ENCODE measurements at regions not wholly inside any gene's neighbourhood (a gene's known extent, or its start where the extent isn't known, plus 50 kb on each side); places are given as distances from the start of the nearest gene placed in this dataset.

DNA sequence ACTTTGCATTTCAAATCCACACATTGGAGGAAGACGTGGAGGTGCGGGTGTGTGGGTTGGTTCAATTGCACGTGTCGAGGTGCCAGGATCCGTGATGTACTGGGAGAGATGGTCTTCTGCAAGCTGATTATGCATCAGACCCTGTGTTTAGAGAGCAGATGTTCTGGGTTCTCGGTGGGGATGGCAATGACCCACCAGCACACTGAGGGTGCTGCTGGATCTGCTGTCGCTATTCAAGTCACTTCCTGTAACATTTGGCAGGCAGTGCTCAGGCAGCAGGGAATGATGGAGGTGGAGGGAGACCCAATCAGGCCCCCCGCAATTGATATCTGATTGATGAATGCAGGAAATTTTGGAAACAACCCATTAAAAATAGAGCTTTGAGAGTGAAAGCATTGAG is 830.1 kb upstream of the POU3F3 start:
- TF ChIP-seq, protein P1, sequence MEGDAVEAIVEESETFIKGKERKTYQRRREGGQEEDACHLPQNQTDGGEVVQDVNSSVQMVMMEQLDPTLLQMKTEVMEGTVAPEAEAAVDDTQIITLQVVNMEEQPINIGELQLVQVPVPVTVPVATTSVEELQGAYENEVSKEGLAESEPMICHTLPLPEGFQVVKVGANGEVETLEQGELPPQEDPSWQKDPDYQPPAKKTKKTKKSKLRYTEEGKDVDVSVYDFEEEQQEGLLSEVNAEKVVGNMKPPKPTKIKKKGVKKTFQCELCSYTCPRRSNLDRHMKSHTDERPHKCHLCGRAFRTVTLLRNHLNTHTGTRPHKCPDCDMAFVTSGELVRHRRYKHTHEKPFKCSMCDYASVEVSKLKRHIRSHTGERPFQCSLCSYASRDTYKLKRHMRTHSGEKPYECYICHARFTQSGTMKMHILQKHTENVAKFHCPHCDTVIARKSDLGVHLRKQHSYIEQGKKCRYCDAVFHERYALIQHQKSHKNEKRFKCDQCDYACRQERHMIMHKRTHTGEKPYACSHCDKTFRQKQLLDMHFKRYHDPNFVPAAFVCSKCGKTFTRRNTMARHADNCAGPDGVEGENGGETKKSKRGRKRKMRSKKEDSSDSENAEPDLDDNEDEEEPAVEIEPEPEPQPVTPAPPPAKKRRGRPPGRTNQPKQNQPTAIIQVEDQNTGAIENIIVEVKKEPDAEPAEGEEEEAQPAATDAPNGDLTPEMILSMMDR (IDR thresholded peaks at IDR 0.05) = no peak
- 41 to 46% methylated on average over 8 of the region's 8 CpGs for WGBS, 2 donors
- H3K4me3 ChIP-seq = no peak overlapping the region
- DNase-seq (no peak), ATAC-seq (no peak)
- no peaks in the 10 kb centered on the region for H3K9me3 ChIP-seq
- intact Hi-C loops (cut with DNase I) = no loop called here
- no peak overlapping the region for H3K27ac ChIP-seq
- no peaks in the 10 kb centered on the region for H3K4me1 ChIP-seq
- H3K27me3 ChIP-seq = peaks cover 0 to 23% (median 0%) of the 10 kb centered on the region in 7 donors
- no peaks in the 10 kb centered on the region for H3K36me3 ChIP-seq

DNA sequence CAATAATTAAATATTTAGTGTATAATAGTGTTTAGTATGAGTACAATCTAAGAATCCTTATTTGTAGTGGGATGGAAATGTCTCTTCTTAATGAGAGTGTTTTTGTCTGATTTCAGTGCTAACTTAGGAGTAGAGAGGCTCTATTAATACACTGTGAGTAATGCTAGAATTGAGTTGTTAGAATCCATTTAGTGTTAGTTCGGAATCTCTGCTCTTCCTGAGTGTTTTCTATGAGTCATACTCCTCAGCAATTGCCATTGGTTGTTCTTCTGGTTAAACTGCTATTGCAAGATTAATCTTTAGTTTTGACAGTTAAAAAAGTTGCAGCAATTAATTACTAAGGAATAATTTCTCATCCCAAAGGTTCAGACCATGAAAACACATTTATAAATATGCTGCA is 828.6 kb upstream of the POU3F3 start:
- Histone ChIP-seq H3K36me3 (no peaks in the 10 kb centered on the region), H3K9me3 (no peaks in the 10 kb centered on the region), H3K27ac (no peak overlapping the region), H3K27me3 (peaks cover 0 to 23% (median 0%) of the 10 kb centered on the region in 7 donors), H3K4me1 (no peaks in the 10 kb centered on the region), H3K4me3 (no peak overlapping the region)
- DNase-seq (no peak), ATAC-seq (no peak)
- intact Hi-C loops (cut with DNase I) = no loop called here
- TF ChIP-seq, protein P1 (IDR thresholded peaks at IDR 0.05) = no peak
- 47 to 58% methylated on average over 1 of the region's 1 CpG for WGBS, 2 donors

DNA sequence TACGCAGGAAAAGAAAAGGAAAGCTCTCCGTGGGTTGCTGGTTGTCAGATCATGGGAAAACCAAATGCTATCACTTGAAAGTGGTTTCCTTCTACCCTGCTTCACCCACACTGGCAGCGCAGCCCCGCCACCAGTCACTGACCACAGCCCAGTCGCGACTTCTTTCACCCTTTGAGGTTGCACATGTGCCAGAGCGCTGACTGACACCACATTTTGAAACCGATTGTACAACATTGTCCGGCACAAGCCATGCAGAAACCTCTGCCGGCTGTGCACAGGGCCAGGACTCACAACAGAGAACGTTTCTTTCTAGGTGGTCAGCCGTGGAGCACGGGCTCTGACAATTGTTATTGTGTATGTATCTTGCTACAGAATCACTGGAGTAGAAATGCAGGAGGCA is 827.2 kb upstream of the POU3F3 start:
- WGBS, 2 donors = 80 to 81% methylated on average over 13 of the region's 13 CpGs
- no peak for DNase-seq
- no peak overlapping the region for H3K4me3 ChIP-seq
- H3K36me3 ChIP-seq = no peaks in the 10 kb centered on the region
- no peaks in the 10 kb centered on the region for H3K9me3 ChIP-seq
- intact Hi-C loops (cut with DNase I) = no loop called here
- H3K27ac ChIP-seq = no peak overlapping the region
- TF ChIP-seq, protein P1 (IDR thresholded peaks at IDR 0.05) = no peak
- H3K4me1 ChIP-seq = no peaks in the 10 kb centered on the region
- peaks cover 0 to 26% (median 0%) of the 10 kb centered on the region in 7 donors for H3K27me3 ChIP-seq
- ATAC-seq = no peak

DNA sequence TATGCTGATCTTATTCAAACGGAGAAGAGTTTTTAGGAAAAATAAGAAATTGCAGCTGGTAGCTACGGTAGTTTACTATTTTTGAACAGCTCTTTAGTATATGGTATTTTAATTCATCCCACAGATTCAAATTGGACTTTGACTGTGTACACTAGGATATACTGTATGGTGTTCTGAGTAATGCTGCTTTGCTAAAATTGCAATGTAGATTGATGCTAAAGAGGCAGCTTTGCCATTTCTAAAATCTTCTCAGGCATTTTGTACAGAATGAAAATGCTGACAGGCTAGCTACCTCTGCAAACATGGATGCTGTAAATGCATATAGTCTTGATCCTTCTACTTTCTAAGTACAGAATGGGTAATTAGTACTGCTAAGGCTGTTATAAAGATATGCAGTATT is 826.6 kb upstream of the POU3F3 start:
- Histone ChIP-seq H3K27ac (no peak overlapping the region), H3K36me3 (no peaks in the 10 kb centered on the region), H3K9me3 (no peaks in the 10 kb centered on the region), H3K4me3 (no peak overlapping the region), H3K27me3 (peaks cover 0 to 22% (median 0%) of the 10 kb centered on the region in 7 donors), H3K4me1 (no peaks in the 10 kb centered on the region)
- TF ChIP-seq, protein P1 (IDR thresholded peaks at IDR 0.05) = no peak
- DNase-seq = no peak
- intact Hi-C loops (cut with DNase I) = no loop called here
- 85% methylated on average over 2 of the region's 2 CpGs for WGBS, 2 donors
- no peak for ATAC-seq

All from heart right ventricle (tissue), 16 donors.